NT2/D1 (cell line): ENCODE measurements at regions not wholly inside any gene's neighbourhood (a gene's known extent, or its start where the extent isn't known, plus 50 kb on each side); places are given as distances from the start of the nearest gene placed in this dataset.
"Not testable (repeated sequence)": the region's sequence is repeated elsewhere in the genome, so short reads cannot be mapped to it uniquely, and the experiment has no call there.

Experiments used
- SUZ12 ChIP-seq: IDR thresholded peaks from 2 replicates; pipeline ENCODE4 v1.6.1; 2011; ENCODE audit not compliant: insufficient read length, insufficient read depth; ENCODE audit errors: extremely low read depth
- YY1 ChIP-seq: IDR thresholded peaks from 2 replicates; pipeline ENCODE4 v1.6.1; 2011; ENCODE audit not compliant: insufficient read length, insufficient read depth

- not testable (repeated sequence) for TF ChIP-seq YY1, SUZ12
These were observed 1600.0 kb upstream of the NUDT12 start for GRCh38 chr5:105162557-105162956.
